GM10266 (cell line): ENCODE measurements at regions not wholly inside any gene's neighbourhood (a gene's known extent, or its start where the extent isn't known, plus 50 kb on each side); places are given as distances from the start of the nearest gene placed in this dataset.

Source experiments
- DNase-seq: peaks from one replicate; pipeline ENCODE4 v3.0.0; 2012; ENCODE audit errors: extremely low spot score
- TF ChIP-seq, protein P1 (sequence below): IDR thresholded peaks from 2 replicates; pipeline ENCODE4 v1.5.1; 2012; ENCODE audit warnings: mild to moderate bottlenecking, low read depth; ENCODE audit not compliant: control insufficient read depth, insufficient read depth; ENCODE audit errors: missing control alignments

DNA sequence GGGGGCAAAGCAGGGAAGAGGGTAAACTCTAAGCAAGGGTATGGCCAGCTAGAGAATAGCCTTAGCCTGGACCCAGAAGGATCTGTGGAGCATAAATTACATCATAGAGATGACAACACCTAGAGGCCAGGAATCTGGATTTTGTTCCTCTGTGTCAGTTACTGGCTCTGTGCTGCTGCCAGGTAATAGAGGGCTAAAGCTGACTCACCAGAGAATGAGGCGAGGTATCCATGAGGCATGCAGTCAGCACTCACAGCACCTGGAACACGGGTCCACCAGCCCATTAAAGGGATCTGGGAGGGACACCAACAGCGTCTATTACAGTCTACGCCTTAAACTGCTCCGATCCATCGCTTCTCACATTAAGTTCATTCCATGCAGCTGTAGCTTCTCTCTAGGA lies 74.9 kb upstream of the CMKLR1 start:
- no peak for DNase-seq
- TF ChIP-seq, protein P1, sequence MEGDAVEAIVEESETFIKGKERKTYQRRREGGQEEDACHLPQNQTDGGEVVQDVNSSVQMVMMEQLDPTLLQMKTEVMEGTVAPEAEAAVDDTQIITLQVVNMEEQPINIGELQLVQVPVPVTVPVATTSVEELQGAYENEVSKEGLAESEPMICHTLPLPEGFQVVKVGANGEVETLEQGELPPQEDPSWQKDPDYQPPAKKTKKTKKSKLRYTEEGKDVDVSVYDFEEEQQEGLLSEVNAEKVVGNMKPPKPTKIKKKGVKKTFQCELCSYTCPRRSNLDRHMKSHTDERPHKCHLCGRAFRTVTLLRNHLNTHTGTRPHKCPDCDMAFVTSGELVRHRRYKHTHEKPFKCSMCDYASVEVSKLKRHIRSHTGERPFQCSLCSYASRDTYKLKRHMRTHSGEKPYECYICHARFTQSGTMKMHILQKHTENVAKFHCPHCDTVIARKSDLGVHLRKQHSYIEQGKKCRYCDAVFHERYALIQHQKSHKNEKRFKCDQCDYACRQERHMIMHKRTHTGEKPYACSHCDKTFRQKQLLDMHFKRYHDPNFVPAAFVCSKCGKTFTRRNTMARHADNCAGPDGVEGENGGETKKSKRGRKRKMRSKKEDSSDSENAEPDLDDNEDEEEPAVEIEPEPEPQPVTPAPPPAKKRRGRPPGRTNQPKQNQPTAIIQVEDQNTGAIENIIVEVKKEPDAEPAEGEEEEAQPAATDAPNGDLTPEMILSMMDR, result no peak

DNA sequence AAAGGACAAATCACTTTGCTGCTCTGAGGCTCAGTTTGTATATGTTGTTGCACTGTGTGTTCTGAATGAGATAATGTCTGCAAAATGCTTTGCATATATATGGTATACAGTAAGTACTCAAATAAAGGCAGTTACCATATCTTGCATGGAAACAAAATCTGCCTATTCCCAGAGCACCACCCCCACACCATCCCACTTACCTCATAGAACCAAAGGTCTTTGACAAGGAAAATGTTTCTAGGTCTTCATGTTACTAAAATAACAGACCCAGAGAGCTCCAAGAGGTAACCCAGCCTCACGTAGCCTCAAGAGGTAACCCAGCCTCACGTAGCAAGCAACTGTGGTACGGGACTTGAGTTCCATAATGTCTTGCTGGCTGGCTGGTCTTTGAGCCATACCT lies 71.6 kb upstream of the CMKLR1 start:
- TF ChIP-seq, protein P1, result no peak
- DNase-seq, result no peak

DNA sequence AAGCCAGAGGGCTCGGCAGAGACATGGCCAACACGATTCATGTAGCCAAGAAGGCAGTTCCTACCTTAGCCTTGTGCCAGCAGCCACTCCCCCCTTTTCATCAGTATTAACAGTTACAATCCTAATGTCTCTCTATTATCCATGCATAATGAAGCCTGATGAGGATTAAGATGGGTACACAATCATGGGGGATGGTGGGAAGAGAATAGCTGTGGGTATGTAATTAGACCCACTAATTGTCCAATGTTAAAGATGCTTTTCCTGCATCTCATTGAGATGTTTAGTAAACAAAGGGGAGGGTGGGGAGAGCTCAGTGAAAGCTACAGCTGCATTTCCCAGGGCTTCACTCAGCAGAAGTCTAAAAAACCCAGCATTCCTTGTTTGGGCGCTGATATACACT lies 70.4 kb upstream of the CMKLR1 start:
- DNase-seq, result no peak
- TF ChIP-seq, protein P1, result no peak

DNA sequence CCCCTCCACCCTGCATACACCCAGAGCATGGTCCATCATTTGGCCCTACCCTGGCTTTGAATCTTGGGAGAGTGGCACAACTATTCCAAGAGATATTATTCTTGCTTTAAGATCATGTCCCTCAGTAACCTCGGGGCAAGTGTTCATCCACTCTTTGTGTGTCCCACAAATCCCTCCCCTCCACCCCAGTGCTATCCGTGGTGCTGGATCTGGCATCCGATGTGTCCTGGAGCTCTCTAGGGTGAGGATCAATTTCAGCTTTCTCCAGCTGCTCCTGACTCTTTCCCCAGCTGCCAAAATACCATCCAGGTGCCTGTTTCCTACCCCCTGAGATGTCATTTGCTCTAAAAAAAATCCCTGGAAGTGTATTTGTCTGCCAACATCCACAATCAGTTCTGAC lies 64.8 kb upstream of the CMKLR1 start:
- DNase-seq, result no peak
- TF ChIP-seq, protein P1, result no peak

DNA sequence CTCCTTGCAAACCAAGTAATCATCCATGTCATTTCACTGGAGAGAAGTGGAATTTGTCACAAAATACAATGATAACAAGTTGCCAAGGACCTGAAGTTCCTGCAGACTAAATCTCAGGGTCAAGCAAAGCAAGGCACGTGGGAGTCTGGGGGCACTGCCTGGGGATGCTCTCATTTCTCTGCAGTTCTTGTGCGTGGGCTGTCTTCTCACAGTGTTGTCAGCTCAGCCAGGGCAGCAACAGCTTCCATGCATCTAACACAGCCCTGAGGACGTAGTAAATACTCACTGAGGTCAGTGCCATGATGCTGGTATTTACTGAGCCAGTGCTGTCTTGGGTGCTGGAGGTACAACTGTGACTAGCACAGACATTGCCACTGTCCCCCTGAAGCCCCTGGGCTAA lies 62.9 kb upstream of the CMKLR1 start:
- TF ChIP-seq, protein P1, result no peak

DNA sequence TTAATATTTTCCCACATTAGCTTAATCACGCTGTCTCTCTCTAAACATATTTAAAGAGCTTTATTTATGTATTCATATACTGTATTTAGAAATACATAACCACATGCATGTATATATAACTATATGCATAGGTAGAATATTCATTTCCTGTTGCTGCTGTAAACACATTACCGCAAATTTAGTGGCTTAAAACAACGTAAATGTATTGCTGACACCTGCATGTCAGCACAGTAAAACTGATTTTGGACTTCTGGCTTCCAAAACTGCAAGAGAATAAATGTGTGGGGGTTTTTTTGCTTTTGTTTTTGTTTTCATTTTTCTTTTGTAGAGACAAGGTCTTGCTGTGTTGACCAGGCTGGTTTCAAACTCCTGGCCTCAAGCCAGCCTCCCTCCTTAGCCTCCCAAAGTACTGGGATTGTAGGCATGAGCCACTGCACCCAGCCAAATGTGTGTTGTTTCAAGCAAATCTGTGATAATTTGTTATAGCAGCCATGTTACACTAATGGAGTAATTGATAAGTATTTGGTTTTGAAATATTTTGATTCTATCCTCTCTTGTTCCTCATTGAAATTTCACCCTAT lies 61.9 kb upstream of the CMKLR1 start:
- TF ChIP-seq, protein P1, result no peak
- no peak for DNase-seq

More for the DNA sequence above, 62.9 kb upstream of the CMKLR1 start:
- DNase-seq, result no peak

DNA sequence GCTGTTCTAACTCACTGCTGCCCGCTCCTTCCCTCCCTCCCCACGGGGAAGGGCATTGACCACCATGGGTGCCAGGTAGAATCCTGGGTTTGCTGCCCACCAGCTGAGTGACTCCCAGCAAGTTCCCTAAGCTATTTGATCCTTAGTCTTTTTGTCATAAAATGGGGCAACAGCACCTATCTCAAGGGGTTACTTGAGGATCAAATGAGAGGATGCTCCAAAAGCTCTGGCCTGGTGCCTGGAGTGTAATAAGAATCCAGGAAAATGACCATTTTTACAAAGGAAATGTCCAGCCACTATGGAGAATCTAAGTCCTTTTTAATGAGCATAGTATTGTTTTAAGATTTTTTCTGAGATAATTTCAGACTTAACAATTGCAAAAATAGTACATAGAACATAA lies 61.4 kb upstream of the CMKLR1 start:
- no peak for DNase-seq
- TF ChIP-seq, protein P1, result no peak
